ENCODE measurements at regions not wholly inside any gene's neighbourhood (a gene's known extent, or its start where the extent isn't known, plus 50 kb on each side); places are given as distances from the start of the nearest gene placed in this dataset.
A peak's percentile ranks its signal among the peaks of the same experiment; 100 is the strongest.

DNA sequence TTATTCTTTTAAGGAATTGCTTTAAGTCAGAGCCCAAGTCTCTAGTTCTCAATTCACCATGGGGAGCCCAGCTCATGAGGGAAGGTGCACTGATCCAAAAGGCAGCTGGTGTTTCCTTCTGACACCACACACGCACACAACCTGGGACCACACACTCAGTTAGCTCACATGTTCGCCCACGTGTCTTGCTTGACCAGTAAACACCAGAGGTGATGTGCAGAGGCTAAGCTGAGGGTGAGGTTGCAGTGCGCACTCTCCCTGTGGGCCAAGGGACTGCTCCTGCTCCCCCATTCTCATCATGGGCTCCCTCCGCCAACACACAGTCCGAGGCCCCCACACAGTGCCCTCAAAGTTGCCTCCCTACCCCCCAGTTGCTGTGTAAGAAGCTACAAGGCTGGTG, 70.8 kb upstream of the BZW1 start:
- TF ChIP-seq, protein P1, sequence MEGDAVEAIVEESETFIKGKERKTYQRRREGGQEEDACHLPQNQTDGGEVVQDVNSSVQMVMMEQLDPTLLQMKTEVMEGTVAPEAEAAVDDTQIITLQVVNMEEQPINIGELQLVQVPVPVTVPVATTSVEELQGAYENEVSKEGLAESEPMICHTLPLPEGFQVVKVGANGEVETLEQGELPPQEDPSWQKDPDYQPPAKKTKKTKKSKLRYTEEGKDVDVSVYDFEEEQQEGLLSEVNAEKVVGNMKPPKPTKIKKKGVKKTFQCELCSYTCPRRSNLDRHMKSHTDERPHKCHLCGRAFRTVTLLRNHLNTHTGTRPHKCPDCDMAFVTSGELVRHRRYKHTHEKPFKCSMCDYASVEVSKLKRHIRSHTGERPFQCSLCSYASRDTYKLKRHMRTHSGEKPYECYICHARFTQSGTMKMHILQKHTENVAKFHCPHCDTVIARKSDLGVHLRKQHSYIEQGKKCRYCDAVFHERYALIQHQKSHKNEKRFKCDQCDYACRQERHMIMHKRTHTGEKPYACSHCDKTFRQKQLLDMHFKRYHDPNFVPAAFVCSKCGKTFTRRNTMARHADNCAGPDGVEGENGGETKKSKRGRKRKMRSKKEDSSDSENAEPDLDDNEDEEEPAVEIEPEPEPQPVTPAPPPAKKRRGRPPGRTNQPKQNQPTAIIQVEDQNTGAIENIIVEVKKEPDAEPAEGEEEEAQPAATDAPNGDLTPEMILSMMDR (IDR thresholded peaks at IDR 0.05), result no peak
- no peak overlapping the region for H3K27ac Mint-ChIP-seq (ENCODE audit: unreplicated experiment)
- H3K4me1 Mint-ChIP-seq (ENCODE audit: low read depth), result peaks cover 24% of the 10 kb centered on the region
- H3K9me3 Mint-ChIP-seq (ENCODE audit: low read depth), result no peaks in the 10 kb centered on the region
- H3K36me3 Mint-ChIP-seq (ENCODE audit: low read depth), result no peaks in the 10 kb centered on the region
- no peak for DNase-seq (ENCODE audit: low spot score)
- H3K27me3 Mint-ChIP-seq (ENCODE audit: low read depth), result no peaks in the 10 kb centered on the region
- no peak overlapping the region for H3K4me3 Mint-ChIP-seq (ENCODE audit: unreplicated experiment)

DNA sequence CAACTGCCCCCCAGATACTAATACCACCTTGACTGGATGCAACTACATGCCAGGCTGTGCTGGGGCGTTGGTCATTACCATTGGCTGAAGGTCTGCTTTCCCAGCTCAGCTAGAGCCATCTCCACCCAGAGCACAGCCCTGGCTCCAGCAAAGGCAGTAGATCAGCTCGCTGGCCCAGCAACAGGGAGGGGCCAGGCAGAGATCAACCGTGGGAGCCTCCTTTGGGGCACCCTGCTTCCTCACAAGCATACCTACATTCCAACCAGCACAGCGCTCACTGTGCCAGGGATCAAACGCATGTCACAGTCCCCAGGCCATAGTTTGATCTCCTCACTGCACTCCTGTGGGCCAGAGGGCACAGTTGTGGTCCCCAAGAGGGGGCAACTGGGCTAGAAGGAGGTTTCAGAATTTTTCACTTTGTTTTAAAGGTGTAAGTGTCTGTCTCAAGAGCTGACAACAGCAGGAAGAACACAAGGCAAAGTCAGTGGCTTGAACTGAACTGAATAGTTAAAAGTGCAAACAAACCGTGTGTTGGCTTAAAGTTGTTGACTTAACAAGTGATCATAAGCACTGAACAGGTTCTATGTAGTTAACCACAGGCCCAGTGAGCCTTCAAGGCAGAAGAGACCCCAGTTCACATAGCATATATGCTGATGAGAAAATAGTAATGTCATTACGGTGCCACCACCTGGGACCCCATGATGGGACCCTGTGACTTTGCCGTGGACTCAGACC, 70.1 kb upstream of the BZW1 start:
- TF ChIP-seq, protein P1 (IDR thresholded peaks at IDR 0.05), result no peak
- DNase-seq (ENCODE audit: low spot score), result no peak

DNA sequence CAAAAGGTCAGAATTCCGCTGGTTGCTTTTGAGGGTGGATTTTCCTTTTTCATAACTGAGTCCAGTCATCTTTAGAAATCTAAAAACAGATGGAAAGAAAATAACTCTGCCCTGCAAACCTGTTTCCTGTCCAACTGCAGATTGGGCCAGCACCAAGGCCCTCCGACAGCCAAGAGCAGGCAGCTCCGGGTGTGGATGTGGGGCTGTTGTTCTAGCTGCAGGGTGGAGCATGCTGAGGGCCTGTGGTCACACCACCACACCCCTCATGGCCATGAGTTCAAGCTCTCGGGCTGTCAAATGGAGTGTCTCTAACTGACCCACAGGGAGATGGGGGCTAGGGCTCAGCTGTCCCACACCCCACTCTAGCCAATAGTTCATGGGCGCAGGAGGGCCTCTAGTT, 69.3 kb upstream of the BZW1 start:
- TF ChIP-seq, protein P1 (IDR thresholded peaks at IDR 0.05), result no peak
- peaks cover 28% of the 10 kb centered on the region for H3K4me1 Mint-ChIP-seq (ENCODE audit: low read depth)
- no peak overlapping the region for H3K4me3 Mint-ChIP-seq (ENCODE audit: unreplicated experiment)
- no peaks in the 10 kb centered on the region for H3K9me3 Mint-ChIP-seq (ENCODE audit: low read depth)
- no peaks in the 10 kb centered on the region for H3K36me3 Mint-ChIP-seq (ENCODE audit: low read depth)
- peak overlapping the region; percentile 68 for H3K27ac Mint-ChIP-seq (ENCODE audit: unreplicated experiment)
- no peak for DNase-seq (ENCODE audit: low spot score)
- no peaks in the 10 kb centered on the region for H3K27me3 Mint-ChIP-seq (ENCODE audit: low read depth)

More for the DNA sequence above, 70.1 kb upstream of the BZW1 start:
- Mint-ChIP-seq H3K27me3 (ENCODE audit: low read depth) (no peaks in the 10 kb centered on the region), H3K9me3 (ENCODE audit: low read depth) (no peaks in the 10 kb centered on the region), H3K4me1 (ENCODE audit: low read depth) (peaks cover 24% of the 10 kb centered on the region), H3K4me3 (ENCODE audit: unreplicated experiment) (no peak overlapping the region), H3K36me3 (ENCODE audit: low read depth) (no peaks in the 10 kb centered on the region), H3K27ac (ENCODE audit: unreplicated experiment) (peak overlapping the region; percentile 68)

DNA sequence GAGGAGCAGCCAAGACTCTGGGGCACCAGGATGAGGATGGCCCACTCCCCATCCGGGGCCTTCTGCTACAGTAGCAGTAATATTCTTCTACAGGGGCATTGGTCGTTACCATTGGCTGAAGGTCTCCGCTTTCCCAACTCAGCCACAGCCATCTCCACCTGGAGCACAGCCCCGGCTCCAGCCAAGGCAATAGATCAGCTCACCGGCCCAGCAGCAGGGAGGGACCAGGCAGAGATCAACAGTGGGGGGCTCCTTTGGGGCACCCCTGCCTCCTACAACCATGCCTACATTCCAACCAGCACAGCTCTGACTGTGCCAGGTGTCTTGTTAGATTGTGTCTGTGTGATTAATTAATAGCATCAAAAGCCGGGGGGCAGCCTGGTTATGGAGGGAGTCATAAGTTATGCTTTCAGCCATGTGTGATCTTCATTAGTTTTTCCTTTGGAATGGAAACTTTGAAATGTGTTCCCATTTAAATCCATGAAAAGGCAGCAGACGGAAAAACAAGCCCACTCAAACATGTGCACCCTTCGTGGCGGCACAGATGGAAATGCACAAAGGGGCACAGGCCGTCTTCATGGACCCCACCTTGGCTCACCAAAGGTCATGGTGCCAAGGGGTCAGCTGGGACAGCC, 68.6 kb upstream of the BZW1 start:
- Mint-ChIP-seq H3K4me3 (ENCODE audit: unreplicated experiment) (no peak overlapping the region), H3K9me3 (ENCODE audit: low read depth) (no peaks in the 10 kb centered on the region), H3K27me3 (ENCODE audit: low read depth) (no peaks in the 10 kb centered on the region), H3K4me1 (ENCODE audit: low read depth) (peaks cover 35% of the 10 kb centered on the region), H3K27ac (ENCODE audit: unreplicated experiment) (no peak overlapping the region), H3K36me3 (ENCODE audit: low read depth) (no peaks in the 10 kb centered on the region)
- TF ChIP-seq, protein P1 (IDR thresholded peaks at IDR 0.05), result no peak
- DNase-seq (ENCODE audit: low spot score), result no peak

DNA sequence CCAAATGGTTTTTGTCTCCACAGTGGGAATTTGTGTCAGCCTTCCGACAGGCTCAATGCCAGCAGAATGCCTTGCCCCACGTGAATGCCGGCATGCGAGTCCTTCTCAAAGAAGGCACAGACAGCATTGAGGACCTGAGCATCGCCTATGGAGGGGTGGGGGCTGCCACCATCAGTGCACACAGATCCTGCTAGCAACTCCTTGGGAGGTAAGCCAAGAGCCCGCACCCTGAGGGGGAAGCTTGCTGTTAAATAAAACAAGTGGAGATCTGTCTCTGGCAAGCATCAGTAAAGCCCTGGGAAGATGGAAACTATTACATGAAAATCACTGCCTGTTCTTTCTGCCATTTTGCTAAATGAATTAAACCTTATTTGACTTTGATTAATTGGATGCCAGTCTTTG, 67.5 kb upstream of the BZW1 start:
- Mint-ChIP-seq H3K27me3 (ENCODE audit: low read depth) (no peaks in the 10 kb centered on the region), H3K4me1 (ENCODE audit: low read depth) (peaks cover 41% of the 10 kb centered on the region), H3K4me3 (ENCODE audit: unreplicated experiment) (no peak overlapping the region), H3K27ac (ENCODE audit: unreplicated experiment) (no peak overlapping the region), H3K9me3 (ENCODE audit: low read depth) (no peaks in the 10 kb centered on the region), H3K36me3 (ENCODE audit: low read depth) (no peaks in the 10 kb centered on the region)
- TF ChIP-seq, protein P1 (IDR thresholded peaks at IDR 0.05), result no peak
- no peak for DNase-seq (ENCODE audit: low spot score)

Data from chondrocyte (in vitro differentiated cells).